ENCODE measurements at regions not wholly inside any gene's neighbourhood (a gene's known extent, or its start where the extent isn't known, plus 50 kb on each side); places are given as distances from the start of the nearest gene placed in this dataset.
A peak's percentile ranks its signal among the peaks of the same experiment; 100 is the strongest.

- Histone ChIP-seq H3K4me3 (no peak overlapping the region), H3K36me3 (no peaks in the 10 kb centered on the region), H3K9me3 (replicated peaks) (no peaks in the 10 kb centered on the region), H3K27me3 (ENCODE audit: low read depth) (no peaks in the 10 kb centered on the region), H3K4me1 (no peaks in the 10 kb centered on the region), H3K27ac (replicated peaks) (no peak overlapping the region)
- TF ChIP-seq CTCF (IDR thresholded peaks at IDR 0.05; ENCODE audit: borderline replicate concordance): no peak
- DNase-seq: no peak
- intact Hi-C loops (cut with micrococcal nuclease): no loop called here
Measured at GRCh38 chr4:137131201-137131600, 401.1 kb downstream of the PCDH18 start.

GRCh38 chr4:137129845-137130244 is 402.4 kb downstream of the PCDH18 start:
- H3K4me3 ChIP-seq: no peak overlapping the region
- DNase-seq: no peak
- no peaks in the 10 kb centered on the region for H3K36me3 ChIP-seq
- H3K27me3 ChIP-seq (ENCODE audit: low read depth): no peaks in the 10 kb centered on the region
- no peaks in the 10 kb centered on the region for H3K9me3 ChIP-seq (replicated peaks)
- no peak for TF ChIP-seq CTCF (IDR thresholded peaks at IDR 0.05; ENCODE audit: borderline replicate concordance)
- no peaks in the 10 kb centered on the region for H3K4me1 ChIP-seq
- intact Hi-C loops (cut with micrococcal nuclease): loop anchor here (10.0 kb wide), 1 partner anchor 735 kb away; no protein-coding TSS in a partner anchor
- H3K27ac ChIP-seq (replicated peaks): no peak overlapping the region

- no peaks in the 10 kb centered on the region for H3K36me3 ChIP-seq
- no peaks in the 10 kb centered on the region for H3K4me1 ChIP-seq
- intact Hi-C loops (cut with micrococcal nuclease): loop anchor here (10.0 kb wide), 1 partner anchor 735 kb away; no protein-coding TSS in a partner anchor
- H3K4me3 ChIP-seq: no peak overlapping the region
- no peak overlapping the region for H3K27ac ChIP-seq (replicated peaks)
- TF ChIP-seq CTCF (IDR thresholded peaks at IDR 0.05; ENCODE audit: borderline replicate concordance): no peak
- no peaks in the 10 kb centered on the region for H3K27me3 ChIP-seq (ENCODE audit: low read depth)
- H3K9me3 ChIP-seq (replicated peaks): no peaks in the 10 kb centered on the region
- DNase-seq: no peak
Measured at GRCh38 chr4:137129441-137129840, 402.9 kb downstream of the PCDH18 start.

GRCh38 chr4:137125011-137125410 is 407.3 kb downstream of the PCDH18 start:
- H3K27me3 ChIP-seq (ENCODE audit: low read depth): no peaks in the 10 kb centered on the region
- H3K9me3 ChIP-seq (replicated peaks): no peaks in the 10 kb centered on the region
- intact Hi-C loops (cut with micrococcal nuclease): loop anchor here (10.0 kb wide), 1 partner anchor 740 kb away; no protein-coding TSS in a partner anchor
- no peak overlapping the region for H3K27ac ChIP-seq (replicated peaks)
- no peaks in the 10 kb centered on the region for H3K4me1 ChIP-seq
- no peaks in the 10 kb centered on the region for H3K36me3 ChIP-seq
- no peak for DNase-seq
- TF ChIP-seq CTCF (IDR thresholded peaks at IDR 0.05; ENCODE audit: borderline replicate concordance): no peak
- H3K4me3 ChIP-seq: peak overlapping the region; percentile 56

GRCh38 chr4:137124278-137124932 is 407.9 kb downstream of the PCDH18 start:
- intact Hi-C loops (cut with micrococcal nuclease): loop anchor here (10.0 kb wide), 1 partner anchor 740 kb away; no protein-coding TSS in a partner anchor
- peak; percentile 72 for TF ChIP-seq CTCF (IDR thresholded peaks at IDR 0.05; ENCODE audit: borderline replicate concordance)
- Histone ChIP-seq H3K4me3 (peak overlapping the region; percentile 56), H3K27me3 (ENCODE audit: low read depth) (no peaks in the 10 kb centered on the region), H3K27ac (replicated peaks) (no peak overlapping the region), H3K9me3 (replicated peaks) (no peaks in the 10 kb centered on the region), H3K36me3 (no peaks in the 10 kb centered on the region), H3K4me1 (no peaks in the 10 kb centered on the region)
- DNase-seq: no peak
